ENCODE measurements at regions not wholly inside any gene's neighbourhood (a gene's known extent, or its start where the extent isn't known, plus 50 kb on each side); places are given as distances from the start of the nearest gene placed in this dataset.
A peak's percentile ranks its signal among the peaks of the same experiment; 100 is the strongest.

DNA sequence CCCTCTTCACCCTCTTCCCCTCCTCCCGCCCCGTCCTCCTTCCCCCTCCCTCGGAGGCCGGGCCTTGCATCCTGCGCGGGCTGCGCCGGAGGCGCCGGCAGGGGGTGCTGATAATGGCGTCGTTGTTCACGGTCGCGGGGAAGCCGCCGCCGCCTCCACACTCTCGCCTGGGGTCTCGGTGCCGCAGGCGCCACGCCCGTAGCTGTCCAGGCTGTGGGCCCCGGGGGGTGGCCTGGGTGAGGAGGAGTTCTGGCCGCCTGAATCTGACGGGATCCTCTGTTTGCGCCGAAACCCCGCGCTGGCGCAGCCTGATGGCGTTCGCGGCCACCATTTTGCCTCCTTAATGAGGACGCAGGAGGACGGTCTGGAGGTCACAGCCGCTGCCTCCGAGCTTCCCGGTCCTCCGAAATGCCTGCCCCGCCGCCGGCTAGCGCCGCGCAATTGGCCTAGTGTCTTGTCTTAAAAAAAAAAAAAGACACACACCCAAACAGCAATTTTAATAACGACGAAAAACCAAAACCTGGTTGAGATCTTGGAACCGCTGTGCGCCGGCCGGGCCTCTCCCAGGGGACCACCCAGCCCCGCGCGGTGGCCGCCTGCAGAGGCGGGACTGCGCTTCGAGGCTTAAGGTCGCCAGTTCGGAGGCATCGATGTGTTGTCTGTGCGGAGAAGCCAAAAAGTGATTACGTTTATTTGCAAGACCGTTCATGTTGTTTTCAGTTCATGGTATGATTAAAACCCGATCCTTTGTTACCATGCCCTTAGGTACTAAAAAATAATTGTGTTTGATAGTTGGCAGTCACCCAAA, 106.6 kb upstream of the HNRNPU start:
- H3K79me2 ChIP-seq (replicated peaks; ENCODE audit: insufficient read depth, low read length), result peaks cover 21% of the 10 kb centered on the region
- no peaks in the 10 kb centered on the region for H3F3A ChIP-seq (ENCODE audit: insufficient read depth, low read length, poor library complexity, severe bottlenecking)
- peak overlapping the region; percentile 78 for H2AFZ ChIP-seq (ENCODE audit: low read depth, low read length)
- H3K27ac ChIP-seq (ENCODE audit: low read length), result peak overlapping the region; percentile 100
- H4K20me1 ChIP-seq (ENCODE audit: insufficient read depth), result no peaks in the 10 kb centered on the region
- peak overlapping the region; percentile 92 for H3K4me2 ChIP-seq (ENCODE audit: low read length)
- no peaks in the 10 kb centered on the region for H3K9me3 ChIP-seq (ENCODE audit: low read length)
- H3K9ac ChIP-seq (ENCODE audit: low read length), result peak overlapping the region; percentile 99
- H3K9me2 ChIP-seq (ENCODE audit: insufficient read depth, low read length), result no peaks in the 10 kb centered on the region
- H3K4me3 ChIP-seq (ENCODE audit: low read length), result peak overlapping the region; percentile 85
- no peaks in the 10 kb centered on the region for H3K36me3 ChIP-seq (ENCODE audit: insufficient read depth, low read length)
- H3K27me3 ChIP-seq (ENCODE audit: insufficient read depth, low read depth, low read length), result no peaks in the 10 kb centered on the region
- TF ChIP-seq SMC3 (conservative IDR thresholded peaks at IDR 0.05; ENCODE audit: poor library complexity) (peak; percentile 59), POLR2AphosphoS5 (IDR thresholded peaks at IDR 0.05) (peak; percentile 86), EP300 (conservative IDR thresholded peaks at IDR 0.05; ENCODE audit: poor library complexity, severe bottlenecking) (peak; percentile 70), MXI1 (conservative IDR thresholded peaks at IDR 0.05; ENCODE audit: poor library complexity, severe bottlenecking) (peak; percentile 63), RAD21 (conservative IDR thresholded peaks at IDR 0.05) (peak; percentile 48), EZH2 (IDR thresholded peaks at IDR 0.05; ENCODE audit: borderline replicate concordance, insufficient read depth, low read length, poor library complexity, severe bottlenecking) (no peak), TAF1 (IDR thresholded peaks at IDR 0.05; ENCODE audit: low read depth) (peak; percentile 94)
- TF ChIP-seq, protein P1, sequence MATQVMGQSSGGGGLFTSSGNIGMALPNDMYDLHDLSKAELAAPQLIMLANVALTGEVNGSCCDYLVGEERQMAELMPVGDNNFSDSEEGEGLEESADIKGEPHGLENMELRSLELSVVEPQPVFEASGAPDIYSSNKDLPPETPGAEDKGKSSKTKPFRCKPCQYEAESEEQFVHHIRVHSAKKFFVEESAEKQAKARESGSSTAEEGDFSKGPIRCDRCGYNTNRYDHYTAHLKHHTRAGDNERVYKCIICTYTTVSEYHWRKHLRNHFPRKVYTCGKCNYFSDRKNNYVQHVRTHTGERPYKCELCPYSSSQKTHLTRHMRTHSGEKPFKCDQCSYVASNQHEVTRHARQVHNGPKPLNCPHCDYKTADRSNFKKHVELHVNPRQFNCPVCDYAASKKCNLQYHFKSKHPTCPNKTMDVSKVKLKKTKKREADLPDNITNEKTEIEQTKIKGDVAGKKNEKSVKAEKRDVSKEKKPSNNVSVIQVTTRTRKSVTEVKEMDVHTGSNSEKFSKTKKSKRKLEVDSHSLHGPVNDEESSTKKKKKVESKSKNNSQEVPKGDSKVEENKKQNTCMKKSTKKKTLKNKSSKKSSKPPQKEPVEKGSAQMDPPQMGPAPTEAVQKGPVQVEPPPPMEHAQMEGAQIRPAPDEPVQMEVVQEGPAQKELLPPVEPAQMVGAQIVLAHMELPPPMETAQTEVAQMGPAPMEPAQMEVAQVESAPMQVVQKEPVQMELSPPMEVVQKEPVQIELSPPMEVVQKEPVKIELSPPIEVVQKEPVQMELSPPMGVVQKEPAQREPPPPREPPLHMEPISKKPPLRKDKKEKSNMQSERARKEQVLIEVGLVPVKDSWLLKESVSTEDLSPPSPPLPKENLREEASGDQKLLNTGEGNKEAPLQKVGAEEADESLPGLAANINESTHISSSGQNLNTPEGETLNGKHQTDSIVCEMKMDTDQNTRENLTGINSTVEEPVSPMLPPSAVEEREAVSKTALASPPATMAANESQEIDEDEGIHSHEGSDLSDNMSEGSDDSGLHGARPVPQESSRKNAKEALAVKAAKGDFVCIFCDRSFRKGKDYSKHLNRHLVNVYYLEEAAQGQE (IDR thresholded peaks at IDR 0.05; ENCODE audit: borderline replicate concordance), result peak; percentile 87
- TF ChIP-seq, protein P2, sequence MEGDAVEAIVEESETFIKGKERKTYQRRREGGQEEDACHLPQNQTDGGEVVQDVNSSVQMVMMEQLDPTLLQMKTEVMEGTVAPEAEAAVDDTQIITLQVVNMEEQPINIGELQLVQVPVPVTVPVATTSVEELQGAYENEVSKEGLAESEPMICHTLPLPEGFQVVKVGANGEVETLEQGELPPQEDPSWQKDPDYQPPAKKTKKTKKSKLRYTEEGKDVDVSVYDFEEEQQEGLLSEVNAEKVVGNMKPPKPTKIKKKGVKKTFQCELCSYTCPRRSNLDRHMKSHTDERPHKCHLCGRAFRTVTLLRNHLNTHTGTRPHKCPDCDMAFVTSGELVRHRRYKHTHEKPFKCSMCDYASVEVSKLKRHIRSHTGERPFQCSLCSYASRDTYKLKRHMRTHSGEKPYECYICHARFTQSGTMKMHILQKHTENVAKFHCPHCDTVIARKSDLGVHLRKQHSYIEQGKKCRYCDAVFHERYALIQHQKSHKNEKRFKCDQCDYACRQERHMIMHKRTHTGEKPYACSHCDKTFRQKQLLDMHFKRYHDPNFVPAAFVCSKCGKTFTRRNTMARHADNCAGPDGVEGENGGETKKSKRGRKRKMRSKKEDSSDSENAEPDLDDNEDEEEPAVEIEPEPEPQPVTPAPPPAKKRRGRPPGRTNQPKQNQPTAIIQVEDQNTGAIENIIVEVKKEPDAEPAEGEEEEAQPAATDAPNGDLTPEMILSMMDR (IDR thresholded peaks at IDR 0.05; ENCODE audit: poor library complexity, severe bottlenecking), result peak; percentile 85

DNA sequence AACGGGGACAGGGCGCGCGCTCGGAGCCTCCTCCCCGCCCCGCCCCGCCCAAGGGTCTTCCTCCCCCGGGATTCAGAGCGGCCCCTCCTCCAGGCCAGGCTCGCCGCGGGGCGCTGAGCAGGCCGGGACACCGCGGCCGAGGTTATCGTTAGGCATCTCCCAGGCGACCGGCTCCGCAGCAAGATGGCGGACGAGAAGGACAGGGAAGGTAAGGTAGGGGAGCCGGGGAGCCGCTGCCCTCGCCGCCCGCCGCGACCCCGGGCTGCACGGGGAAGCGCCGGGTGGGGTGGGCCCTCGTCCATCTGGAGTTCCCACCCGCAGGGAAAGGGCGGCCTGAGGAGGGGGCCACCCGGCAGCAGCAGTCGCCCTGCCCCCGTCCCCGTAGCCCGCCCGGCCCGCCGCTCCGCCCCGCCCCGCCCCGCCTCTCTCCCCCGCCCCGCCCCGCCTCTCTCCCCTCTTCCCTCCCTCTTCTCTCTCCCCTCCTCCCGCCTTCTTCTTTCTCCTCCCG, 105.9 kb upstream of the HNRNPU start:
- Histone ChIP-seq H3K27me3 (ENCODE audit: insufficient read depth, low read depth, low read length) (no peaks in the 10 kb centered on the region), H3K4me3 (ENCODE audit: low read length) (peak overlapping the region; percentile 85), H3K9ac (ENCODE audit: low read length) (peak overlapping the region; percentile 99), H3K9me2 (ENCODE audit: insufficient read depth, low read length) (no peaks in the 10 kb centered on the region), H4K20me1 (ENCODE audit: insufficient read depth) (no peaks in the 10 kb centered on the region), H3K27ac (ENCODE audit: low read length) (peak overlapping the region; percentile 100), H3K9me3 (ENCODE audit: low read length) (no peaks in the 10 kb centered on the region), H2AFZ (ENCODE audit: low read depth, low read length) (peak overlapping the region; percentile 74), H3K36me3 (ENCODE audit: insufficient read depth, low read length) (no peaks in the 10 kb centered on the region), H3K79me2 (replicated peaks; ENCODE audit: insufficient read depth, low read length) (peaks cover 21% of the 10 kb centered on the region), H3K4me2 (ENCODE audit: low read length) (no peak overlapping the region), H3F3A (ENCODE audit: insufficient read depth, low read length, poor library complexity, severe bottlenecking) (no peaks in the 10 kb centered on the region)
- no peak for TF ChIP-seq SMC3 (conservative IDR thresholded peaks at IDR 0.05; ENCODE audit: poor library complexity)
- TF ChIP-seq POLR2AphosphoS5 (IDR thresholded peaks at IDR 0.05), result peak; percentile 68

All from neural cell (in vitro differentiated cells).